EL (cell line): ENCODE measurements at regions not wholly inside any gene's neighbourhood (a gene's known extent, or its start where the extent isn't known, plus 50 kb on each side); places are given as distances from the start of the nearest gene placed in this dataset.
"Not testable (repeated sequence)": the region's sequence is repeated elsewhere in the genome, so short reads cannot be mapped to it uniquely, and the experiment has no call there.

Experiments
- DNase-seq: peaks from one replicate; pipeline ENCODE4 v3.0.0-alpha.2; 2016

DNA sequence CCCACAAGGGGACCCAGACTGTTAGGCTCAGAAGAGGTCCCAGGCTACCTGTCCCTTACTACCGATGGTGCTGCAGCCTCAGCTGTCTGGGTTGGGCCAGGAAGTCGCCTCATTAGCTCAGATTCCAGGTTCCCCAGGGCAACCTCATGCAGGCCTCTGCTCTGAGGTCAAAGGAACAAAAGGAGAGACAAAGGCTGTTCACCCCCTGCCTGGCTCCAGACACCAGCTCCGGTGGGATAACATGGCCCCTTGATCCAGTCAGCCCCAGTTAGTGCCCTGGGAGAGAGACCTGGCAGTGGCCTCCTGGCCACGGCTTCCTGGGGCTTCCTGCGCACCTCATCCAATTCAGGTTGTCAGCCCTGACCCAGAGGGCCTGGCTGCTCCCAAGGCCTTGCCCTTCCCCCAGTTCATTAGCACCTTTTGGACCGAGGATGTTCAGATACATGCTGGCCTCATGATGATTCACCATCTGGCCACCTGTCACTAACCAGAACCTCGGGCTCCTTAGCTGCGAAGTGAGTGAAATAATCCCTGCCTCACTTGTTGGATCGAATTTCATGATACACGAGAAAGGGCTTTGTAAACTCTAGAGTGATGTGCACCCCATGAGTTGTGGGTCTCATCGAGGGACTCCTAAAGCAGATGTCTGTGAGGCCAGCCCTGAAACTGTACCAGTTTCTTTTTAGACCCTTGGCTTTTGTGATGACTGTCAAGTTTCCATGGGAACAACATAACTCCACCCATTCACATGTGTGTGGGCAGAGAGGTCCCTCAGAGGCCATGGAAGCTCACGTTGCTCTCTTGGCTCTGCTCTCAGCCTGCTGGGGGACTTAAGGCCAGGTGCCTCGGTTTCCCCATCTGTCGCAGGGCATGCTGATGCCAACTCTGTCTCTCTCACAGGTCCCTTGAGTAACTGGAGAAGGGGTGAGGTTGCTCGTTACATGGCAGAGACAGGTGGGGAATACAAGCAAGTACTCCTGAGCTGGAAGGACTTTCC lies 79.5 kb upstream of the PCBD1 start:
- no peak for DNase-seq

DNA sequence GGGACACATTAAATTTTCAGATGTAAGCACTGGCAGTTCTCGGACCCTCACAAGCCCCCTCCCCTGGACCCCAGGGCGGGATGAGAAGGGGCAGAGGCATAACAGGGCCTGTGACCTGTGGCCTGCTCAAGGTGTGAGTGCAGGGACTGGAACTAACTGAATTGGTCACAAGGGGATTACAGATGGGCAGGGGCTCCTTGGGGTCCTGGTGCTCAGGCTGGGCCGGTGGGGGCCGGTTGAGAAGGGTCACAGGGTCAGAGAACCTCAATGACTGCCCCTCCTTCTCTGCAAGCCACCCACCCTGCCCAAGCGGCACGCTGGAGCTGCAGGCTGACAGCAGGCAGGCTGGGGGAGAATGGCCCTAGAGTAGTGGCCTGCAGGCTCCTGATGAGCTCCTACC lies 80.8 kb upstream of the PCBD1 start:
- no peak for DNase-seq

DNA sequence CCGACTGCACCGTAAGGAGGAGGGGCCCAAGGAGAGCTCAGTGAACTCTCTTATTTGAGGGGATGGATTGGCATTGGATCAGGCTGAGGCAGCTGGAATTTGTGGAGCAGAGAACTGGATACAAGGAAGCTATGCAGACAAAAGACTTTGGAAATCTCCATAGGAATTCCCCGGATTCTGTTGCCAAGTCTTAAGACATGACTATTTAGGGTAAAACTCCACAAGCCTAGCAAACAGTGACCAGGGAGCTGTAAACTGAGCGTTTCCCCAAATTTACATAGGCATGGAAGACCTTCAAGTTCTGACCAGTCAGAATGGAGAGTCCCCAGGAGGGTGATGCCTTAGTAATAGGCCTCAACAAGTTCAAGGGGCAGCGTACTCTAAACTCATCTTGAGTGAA lies 82.5 kb upstream of the PCBD1 start:
- DNase-seq = no peak

DNA sequence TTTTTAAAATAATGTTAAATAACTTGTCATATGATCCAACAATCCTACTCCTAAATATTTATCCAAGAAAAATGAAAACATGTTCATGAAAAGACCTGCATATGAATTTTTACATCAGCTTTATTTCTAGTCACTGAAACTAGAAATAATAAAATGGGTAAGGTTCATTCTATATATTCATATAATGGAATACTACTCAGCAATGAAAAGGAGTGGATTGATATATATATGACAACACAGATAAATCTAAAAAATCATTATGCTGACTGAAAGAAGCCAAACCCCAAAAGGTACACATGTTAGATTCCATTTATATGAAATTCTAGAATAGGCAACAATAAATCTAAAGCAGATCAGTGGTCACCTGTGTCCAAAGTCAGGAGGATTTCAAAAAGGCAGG lies 84.9 kb upstream of the PCBD1 start:
- no peak for DNase-seq

DNA sequence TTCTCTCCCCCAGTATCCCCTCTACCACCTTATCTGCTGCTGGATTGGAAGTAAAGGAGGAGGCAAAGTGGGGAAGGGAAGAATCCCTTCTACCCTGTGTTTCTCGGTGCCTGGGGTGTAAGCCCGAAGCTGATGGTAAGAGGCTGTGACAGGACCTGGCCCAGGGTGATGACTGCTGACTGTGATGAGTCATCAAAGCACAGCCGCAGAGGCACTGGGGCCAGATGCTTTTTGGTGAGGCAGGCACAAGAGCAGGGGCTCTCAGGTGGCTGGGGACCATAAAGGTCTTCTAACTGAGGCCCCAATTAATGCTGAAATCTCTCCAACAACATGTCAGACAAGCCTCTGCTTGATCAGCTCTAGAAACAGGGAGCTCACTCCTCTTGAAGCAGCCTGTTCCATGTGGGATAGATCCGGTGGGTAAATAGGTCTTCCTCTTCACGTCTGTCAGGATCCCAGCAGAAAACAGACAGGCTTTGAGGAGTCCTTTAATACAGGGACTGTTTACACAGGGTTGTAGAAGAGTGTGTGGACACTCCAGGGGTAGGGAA lies 86.1 kb upstream of the PCBD1 start:
- peak; percentile 43 for DNase-seq

DNA sequence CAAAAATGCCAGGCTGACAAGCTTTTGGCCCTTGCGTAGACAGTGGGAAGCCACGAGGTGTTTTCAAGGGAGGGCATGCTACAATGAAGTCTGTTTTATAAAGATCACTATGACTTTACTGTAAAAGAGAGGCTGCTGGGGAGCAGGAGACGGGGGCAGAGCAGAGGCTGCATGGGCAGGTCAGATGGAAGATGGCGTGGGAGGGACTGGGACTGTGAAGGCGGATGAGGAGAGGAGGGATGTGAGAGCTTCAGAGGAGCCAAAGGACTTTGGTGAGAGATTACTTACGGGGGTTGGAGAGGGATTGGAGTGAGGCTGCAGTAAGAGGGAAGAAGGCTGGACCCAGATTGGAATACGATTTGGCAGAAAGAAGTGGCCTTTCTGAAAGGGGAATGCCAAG lies 86.6 kb upstream of the PCBD1 start:
- DNase-seq = no peak

DNA sequence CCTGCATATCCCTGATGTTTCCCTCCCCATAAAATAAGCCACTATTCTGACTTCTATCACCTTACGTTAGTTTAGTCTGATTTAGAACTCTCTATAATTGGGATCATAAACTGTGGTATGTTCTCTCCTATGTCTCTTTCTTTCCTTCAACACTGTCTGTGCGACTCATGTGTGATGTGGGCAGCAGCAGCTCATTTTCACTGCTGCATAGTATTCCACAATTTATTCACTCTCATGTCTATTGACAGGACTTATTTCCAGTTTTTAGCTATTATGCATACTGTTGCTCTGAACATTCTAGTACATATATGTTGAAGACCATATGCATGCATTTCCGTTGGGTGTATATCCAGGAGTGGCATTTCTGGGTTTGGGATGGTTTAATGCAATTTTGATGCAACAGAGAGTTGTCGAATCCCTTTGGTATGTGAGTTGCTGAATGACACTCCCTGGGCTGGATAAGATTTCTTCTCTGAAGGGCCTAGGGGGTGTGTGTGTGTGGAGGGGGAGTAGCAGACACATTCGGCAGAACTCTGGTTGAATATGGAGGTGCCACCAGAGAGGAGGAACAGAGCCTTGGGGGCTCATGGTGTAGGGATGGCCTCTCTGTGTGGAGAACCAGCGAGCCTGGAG lies 87.8 kb upstream of the PCBD1 start:
- DNase-seq = no peak

DNA sequence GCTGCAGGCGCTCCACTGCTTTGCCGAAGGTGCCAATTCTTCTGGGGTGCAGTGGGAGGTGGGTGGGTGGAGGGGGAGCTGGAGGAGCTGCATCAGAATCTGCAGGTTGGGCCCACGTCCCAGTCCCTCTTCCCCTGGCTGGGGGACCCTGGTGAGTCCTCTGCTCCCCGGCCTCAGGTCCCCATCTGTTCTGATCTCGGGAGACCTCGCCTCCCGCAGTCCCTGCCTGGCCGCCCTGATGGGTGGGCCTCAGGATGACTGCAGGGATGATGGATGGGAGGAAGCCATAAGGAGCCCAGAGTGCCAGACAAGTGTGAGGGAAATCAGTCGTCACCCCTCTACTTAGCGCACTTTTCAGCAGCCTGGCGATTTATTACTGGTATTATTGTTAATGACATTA lies 89.3 kb upstream of the PCBD1 start:
- DNase-seq = no peak

DNA sequence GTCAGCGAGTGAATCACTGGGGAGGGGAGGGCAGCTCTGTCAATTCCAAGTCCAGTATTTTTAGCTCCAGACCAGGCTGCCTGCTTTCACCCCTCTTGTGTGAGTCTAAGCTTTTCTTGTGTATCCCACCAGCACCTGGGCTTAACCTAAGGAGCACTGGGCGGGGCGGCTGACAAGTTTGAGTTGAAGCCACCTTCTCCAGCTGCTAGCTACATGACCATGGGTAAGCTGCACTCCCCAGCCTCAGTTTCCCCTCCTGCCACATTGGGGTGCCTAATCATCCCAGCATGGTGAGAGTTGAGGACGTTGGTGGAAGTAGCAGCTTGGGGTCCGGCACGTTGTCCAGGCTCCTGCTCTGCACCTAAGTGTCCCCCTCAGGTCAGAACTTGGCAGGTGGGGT lies 89.8 kb upstream of the PCBD1 start:
- DNase-seq = no peak

DNA sequence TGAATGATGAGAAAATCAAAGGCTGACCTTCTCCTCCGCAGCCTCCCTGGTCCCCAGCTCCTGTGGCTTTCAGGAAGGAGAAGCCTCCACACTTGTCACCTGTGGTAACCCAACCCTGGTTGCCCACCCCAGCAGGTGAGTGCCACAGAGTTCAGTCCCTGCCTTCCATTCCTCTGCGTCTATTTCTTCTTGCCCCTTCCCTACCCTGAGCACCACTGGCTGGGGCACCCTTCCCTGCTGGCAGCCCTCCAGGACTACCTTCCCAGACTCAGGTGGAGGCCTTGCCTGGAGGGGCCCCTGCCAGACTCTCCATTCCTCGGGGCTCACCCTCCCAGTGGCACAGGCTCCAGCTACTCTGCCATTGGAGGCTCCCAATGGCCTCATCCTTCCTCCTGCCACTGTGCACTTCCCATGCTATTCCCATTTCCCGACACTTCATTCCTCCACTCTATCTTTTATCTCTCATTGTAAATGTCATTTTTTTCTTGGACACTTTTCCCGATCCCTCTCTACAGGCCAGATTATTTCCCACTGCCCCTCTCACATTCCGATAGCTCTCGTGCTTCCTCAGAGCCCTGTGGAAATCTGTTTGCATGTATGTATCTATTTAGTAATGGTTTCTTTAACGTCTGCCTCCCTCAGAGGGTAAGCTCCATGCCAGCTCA lies 90.6 kb upstream of the PCBD1 start:
- no peak for DNase-seq

DNA sequence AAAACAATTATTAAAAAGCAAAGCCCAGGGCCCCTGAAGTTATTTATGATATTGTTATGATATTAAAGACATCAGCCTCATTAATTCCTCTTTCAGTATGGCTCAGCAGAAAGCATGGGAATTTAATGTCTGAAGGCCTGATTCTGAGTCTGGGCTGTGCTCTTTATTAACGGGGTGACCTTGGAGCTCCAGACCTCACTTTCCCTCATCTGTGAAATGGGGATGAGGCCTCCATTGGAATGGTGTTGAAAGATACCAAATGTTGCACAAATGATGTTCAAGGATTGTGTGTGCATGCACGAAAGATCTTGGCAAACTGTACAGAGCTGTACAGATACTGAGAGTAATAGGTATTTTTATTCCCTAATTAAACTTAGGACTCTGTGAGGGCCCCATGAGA lies 92.3 kb upstream of the PCBD1 start:
- DNase-seq = no peak

DNA sequence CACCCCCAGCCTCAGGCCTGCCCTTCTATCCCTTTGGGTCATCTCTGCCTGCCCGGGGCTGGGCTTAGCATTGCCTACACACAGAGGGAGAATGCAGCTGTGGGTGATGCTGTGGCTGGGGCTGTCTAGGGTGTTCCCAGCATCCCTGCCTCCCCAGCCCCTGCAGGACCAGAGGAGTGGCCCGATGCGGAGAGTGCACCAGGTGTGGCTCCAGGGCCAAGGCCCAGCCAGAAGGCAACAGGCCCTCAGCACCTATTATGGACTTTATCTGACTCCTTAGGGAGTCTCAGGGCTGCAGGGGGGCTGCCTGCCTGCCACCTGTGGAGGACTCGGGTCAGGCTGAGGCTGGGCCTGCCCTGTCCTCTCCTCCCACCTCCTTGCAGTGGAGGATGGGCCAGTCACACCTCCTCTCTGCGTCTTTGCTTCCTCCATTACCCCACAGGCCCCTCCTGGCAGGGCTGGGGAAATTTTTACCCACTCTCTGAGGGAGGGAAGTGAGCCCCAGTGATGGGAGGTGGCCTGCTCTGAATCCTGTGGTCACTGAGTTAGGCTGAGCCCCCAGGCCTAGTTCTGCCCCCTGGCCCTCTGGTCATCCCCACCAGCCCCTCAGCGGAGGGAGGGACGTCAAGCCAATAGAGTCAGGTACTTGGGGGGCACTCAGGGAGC lies 92.9 kb upstream of the PCBD1 start:
- no peak for DNase-seq

DNA sequence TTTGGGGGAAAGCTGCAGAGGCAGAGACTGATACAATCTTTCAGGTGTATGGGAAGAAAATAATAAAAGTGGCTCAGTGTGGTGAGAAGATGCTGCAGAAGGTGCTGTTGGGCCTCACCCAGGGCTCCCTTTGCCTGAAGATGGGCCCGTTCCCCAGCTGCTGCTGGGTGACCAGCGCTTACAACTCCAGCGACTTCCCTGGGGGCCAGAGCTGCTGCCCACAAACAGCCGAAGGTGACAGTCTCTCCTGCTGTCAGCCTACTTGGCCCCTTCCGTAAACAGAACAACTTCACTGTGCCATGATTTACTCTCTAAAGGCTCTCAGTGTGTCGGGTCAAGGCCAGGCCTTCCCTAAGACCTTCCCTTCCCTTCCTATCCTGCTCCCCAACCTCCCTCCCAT lies 93.6 kb upstream of the PCBD1 start:
- no peak for DNase-seq

DNA sequence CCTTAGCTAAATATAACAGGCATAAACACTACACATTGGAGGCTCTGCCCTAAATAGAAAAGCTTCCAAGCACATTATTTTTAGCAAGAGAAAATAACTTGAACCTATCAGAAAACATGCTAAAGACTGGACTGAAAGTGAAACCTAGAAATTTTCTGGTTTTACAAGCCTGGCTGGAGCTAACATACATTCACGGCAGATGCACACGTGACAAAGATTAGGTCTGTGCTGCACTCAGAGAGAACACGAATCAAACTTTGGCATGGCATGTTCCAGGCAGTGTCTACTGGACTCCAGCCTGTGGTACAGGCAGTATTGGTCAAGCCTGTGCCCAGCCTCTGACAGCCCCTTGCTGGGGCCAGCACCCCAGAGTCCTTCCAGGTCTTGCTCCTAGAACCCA lies 94.1 kb upstream of the PCBD1 start:
- DNase-seq = no peak

DNA sequence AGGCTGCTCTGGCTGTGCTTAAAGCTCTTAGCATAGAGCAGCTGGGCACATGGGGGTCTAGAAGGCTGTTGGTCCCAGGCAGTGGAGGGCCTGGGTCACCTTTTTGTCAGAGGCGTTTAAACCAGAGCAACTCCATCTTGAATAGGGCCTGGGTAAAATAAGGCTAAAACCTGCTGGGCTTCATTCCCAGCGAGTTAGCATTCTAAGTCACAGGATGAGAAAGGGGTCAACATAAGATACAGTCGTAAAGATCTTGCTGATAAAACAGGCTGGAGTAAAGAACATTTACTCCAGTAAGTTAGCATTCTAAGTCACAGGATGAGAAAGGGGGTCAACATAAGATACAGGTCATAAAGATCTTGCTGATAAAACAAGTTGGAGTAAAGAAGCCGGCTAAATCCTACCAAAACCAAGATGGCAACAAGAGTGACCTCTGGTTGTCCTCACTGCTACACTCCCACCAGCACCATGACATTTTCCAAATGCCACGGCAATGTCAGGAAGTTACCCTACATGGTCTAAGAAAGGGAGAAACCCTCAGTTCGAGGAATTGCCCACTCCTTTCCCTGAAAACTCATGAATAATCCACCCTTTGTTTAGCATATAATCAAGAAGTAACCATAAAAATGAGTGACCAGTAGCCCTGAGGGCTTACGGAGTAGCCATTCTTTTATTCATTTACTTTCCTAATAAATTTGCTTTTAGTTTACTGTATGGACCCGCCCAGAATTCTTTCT lies 96.8 kb upstream of the PCBD1 start:
- no peak for DNase-seq

DNA sequence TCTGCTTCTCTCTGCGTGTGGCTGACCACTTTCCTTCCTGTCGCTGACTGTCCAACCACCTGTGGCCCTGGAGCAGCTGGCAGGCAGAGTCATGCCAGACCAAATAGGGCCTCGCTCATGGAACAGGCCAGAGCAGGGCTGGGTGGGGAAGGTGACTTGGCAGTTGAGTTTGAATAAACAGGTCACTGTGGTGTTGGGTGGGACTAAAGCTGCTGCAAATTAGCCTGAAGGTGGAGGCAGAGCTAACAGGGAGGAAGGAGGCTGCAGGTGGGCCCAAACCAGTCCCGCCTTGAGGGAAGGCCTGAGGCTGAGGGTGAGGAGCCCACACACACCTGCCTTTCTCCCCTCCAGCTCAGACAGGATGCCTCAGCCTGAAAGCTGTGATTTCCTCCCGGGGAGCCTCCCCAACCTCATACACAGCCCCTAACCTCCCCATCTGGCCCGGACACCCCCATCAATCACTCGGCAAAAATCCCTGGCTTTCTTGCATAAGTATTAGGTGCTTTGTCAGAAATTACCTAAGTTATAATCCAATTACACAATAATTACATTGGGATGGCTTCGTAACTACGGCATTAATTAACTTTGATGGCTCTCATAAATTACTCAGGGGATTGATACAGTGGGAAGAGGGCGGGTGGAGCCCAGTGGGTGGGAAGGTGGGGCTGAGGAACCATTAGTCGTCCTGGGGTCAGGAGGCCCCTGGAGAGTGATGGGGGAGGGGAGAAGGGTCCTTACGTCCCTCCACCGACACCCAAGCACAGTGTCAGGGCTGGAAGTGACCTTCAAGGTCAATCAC lies 97.7 kb upstream of the PCBD1 start:
- DNase-seq = no peak

DNA sequence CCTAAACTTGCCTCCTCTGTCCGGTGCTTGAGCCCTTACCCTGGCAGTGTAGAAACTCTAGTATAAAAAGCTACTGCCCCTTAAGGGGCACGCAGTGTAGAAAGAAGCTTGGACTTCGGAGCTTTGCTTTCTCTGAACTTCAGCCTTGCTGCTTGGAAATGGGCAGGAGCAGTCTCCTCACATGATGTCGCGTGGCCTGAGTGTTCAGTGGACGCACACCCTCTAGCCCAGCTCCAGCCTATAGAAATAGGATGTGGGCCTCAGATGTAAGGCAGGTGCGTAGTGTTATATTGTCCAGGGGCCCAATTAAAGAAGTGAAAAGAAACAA lies 98.2 kb upstream of the PCBD1 start:
- DNase-seq = no peak

DNA sequence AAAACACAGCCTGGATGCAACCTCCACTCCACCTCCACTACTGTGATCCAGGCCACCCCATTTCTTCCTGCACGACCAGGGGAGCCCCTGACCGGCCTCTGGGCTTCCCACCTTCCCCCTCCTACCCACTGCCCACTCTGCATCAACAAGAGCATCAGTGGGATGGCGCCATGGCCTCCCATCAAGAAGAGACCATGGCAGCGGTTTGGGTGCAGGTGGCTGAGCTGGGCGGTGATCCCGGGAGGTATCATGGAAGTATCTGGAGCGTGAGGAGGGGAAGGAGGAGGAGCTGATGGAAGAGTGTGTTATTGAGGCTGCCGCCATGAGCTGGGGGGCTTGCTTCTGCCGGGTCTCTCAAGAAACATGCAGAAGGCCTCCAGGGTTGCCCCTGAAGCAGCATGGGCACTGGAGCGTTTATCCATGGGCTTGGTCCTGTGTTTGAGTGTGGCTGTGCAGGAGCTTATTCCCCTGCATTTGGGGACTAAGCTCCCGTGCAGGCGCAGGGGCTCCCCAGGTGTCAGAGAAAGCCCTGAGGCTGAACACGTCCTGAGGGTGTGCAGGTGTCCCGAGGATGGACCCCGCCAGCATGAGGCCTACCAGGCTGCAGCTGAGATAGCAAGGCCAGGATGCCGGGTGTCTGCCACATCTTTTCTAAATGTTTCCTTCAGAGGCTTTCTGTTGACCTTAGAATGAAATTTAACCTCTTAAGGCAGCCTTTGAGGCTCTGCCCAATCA lies 99.2 kb upstream of the PCBD1 start:
- no peak for DNase-seq

DNA sequence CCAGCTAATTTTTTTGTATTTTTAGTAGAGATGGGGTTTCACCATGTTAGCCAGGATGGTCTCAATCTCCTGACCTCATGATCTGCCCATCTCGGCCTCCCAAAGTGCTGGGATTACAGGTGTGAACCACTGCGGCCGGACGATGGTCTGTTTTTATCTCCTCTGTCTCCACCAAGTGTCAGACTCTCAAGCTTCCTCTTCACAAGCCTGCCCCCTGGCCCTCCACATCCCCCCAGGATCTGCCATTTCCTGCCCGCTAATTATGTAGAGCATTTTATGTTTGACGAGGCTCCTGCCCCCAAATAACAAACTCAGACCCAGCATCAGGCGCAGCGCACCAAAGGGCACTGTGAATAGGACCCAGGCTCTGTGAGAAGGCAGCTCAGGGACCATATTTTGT lies 101.8 kb upstream of the PCBD1 start:
- DNase-seq = not testable (repeated sequence)

DNA sequence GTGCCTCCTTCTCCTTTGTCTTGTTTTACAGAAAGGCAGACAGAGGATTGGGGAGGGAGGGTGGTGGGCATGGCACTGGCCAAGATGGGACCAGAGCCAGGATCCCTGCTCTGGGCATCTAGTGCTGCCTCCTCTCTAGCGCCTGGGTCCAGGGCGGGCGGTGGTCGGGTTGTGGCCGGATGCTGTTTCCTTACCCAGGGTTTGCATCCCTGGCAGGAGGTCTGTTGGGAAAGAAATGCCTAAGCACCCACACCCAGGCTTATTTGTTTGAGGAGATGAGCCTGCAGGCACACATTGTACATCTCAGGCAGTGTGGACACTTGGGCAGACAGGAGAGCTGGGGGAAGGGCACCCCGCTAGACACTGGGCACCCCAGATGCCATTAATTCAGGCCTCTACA lies 102.3 kb upstream of the PCBD1 start:
- no peak for DNase-seq
